ENCODE measurements at regions not wholly inside any gene's neighbourhood (a gene's known extent, or its start where the extent isn't known, plus 50 kb on each side); places are given as distances from the start of the nearest gene placed in this dataset.

DNA sequence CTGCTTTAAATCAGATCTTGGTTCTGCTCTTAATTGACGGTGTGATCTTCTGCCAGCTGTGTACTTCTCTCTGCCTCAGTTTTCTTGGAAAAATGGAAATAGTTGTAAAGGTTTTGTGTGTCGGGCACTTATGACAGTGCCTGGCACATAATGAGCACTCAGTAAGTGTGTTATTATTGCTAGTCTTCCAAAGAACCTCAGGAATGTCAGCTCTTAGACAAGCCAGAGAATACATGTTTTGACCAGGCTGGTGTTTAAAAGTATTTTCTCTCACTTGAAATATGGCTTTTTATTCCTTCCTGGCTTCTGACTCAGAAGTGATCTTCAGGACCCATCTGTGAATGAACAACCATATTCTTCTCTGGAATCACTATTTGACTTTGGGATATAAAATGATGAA is 304.1 kb downstream of the SNAPC1 start:
- Histone ChIP-seq H3K9me3 (ENCODE audit: low read depth, low read length) (no peaks in the 10 kb centered on the region), H3K4me3 (ENCODE audit: low read length) (no peak overlapping the region), H3K4me1 (ENCODE audit: insufficient read depth, low read length) (no peaks in the 10 kb centered on the region), H3K27me3 (ENCODE audit: insufficient read depth, low read length) (no peaks in the 10 kb centered on the region)

DNA sequence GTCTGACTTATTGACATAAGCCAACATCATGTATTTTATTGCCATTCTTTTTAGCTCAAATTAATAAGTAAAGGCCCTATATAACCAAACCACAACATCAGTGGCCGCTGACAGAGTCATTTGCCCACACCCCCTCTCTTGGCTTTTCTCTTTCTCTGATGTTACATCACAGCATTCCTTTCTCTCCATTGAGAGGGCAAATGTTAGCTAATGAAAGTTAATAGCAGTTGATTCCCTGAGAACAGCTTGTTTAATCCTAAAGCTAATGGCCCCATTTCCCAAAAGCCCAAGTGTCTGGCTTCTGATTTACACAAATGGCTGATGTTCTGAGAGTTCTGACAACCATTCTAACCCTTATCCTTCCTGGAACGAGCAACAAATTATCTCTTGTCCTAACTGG is 308.8 kb downstream of the SNAPC1 start:
- Histone ChIP-seq H3K4me1 (ENCODE audit: insufficient read depth, low read length) (no peaks in the 10 kb centered on the region), H3K27me3 (ENCODE audit: insufficient read depth, low read length) (no peaks in the 10 kb centered on the region), H3K4me3 (ENCODE audit: low read length) (no peak overlapping the region), H3K9me3 (ENCODE audit: low read depth, low read length) (no peaks in the 10 kb centered on the region)

DNA sequence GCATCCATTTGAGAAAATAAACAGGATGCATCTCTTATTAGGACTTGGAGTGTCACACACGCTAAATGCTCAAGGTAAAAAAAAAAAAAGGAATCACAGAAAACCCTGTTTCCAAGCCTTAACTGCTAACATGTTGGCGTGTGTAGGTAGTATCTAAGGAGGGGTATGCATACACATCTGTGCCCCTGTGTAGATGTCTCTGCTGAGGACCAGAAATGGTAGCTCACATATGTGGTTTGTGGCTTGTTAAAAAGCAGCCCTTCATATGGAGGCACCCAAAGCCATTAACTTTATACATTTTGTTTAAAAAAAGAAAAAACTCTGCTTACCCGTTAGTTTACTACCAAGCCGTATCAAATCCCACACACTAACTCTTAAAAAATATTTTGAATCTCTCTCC is 314.1 kb downstream of the SNAPC1 start:
- no peak overlapping the region for H3K4me3 ChIP-seq (ENCODE audit: low read length)
- no peaks in the 10 kb centered on the region for H3K27me3 ChIP-seq (ENCODE audit: insufficient read depth, low read length)
- no peaks in the 10 kb centered on the region for H3K9me3 ChIP-seq (ENCODE audit: low read depth, low read length)
- peaks cover 20% of the 10 kb centered on the region for H3K4me1 ChIP-seq (ENCODE audit: insufficient read depth, low read length)

DNA sequence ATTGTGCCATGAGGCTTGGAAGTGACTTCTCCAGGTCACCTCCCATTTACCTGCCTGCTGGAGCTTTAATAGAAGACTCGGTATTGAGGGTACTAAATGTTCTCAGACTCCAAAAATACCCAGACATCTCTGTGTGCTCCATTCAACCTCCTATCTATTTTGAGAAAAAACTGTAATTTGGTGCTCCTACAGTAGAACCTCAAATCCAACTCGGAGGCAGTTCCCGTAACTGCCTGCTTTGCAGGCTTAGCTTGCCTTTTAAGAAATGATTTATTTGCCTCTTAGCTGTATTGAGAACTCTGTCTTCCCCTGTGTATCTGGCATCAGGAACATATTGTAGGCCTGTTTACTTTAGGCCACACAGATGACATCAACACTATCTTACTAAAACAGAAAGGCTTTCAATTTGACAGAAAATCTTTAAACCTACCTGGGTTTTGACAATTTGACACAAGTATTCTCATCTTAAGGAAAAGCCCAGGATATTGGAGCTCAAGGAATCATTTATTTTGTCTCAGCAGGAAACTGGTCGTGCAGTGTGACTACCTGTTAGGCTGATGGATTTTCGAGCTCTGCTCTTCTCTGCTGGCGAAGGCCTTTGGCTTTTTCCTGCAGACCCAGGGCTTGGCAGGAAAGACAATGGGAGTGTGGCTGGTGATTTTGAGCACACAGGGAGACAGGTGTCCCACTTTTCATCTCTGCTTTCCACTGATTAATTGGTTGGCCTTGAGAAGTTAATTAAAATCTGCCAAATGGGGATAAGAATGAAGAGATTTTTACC is 314.8 kb downstream of the SNAPC1 start:
- Histone ChIP-seq H3K4me3 (ENCODE audit: low read length) (no peak overlapping the region), H3K27me3 (ENCODE audit: insufficient read depth, low read length) (no peaks in the 10 kb centered on the region), H3K9me3 (ENCODE audit: low read depth, low read length) (no peaks in the 10 kb centered on the region), H3K4me1 (ENCODE audit: insufficient read depth, low read length) (peaks cover 26% of the 10 kb centered on the region)

DNA sequence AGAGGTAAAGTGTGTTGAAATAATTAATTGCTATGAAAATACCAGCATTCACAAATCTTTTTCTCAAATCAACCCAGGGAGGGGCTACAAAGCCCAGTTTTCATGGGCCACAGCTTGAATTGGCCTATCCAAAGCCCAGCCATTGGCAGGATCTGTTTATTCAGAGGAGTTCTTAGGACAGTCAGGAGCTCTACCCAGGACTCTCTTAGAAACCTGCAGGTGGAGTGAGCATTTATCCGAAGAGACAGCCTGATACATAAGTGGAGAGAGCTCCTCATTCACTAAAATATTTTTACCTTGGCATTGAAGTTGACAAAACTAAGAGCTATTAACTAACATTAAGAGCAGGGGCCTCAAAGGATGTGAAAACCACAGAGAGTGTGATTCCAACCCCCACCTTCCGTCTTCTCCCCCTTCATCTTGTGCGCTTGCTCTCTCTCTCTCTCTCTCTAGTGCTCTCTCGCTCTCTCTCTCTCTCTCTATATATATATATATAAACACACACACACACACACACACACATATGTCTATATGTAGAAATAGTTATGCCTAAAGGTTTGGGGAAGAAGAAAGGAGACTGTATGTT is 315.5 kb downstream of the SNAPC1 start:
- Histone ChIP-seq H3K27me3 (ENCODE audit: insufficient read depth, low read length) (no peaks in the 10 kb centered on the region), H3K4me1 (ENCODE audit: insufficient read depth, low read length) (peaks cover 28% of the 10 kb centered on the region), H3K4me3 (ENCODE audit: low read length) (no peak overlapping the region), H3K9me3 (ENCODE audit: low read depth, low read length) (no peaks in the 10 kb centered on the region)

DNA sequence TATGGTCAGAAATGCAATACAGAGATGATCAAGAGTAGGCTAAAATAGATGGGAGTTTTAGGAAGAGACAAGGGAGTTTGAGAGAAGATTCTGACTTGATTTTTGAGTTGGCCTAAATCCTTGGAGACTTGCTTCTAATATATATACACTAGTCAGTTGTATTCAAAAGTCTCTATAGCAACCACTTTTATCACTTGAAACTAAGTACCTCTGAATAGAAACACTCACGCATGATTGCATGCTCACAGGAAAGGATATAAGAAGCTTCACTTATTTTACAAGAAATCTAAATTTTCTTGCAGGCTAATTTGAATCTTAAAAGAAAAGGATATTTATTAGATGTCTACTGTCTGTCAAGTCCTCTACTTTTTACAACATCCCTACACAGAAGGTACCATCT is 316.8 kb downstream of the SNAPC1 start:
- Histone ChIP-seq H3K27me3 (ENCODE audit: insufficient read depth, low read length) (no peaks in the 10 kb centered on the region), H3K9me3 (ENCODE audit: low read depth, low read length) (no peaks in the 10 kb centered on the region), H3K4me3 (ENCODE audit: low read length) (no peak overlapping the region), H3K4me1 (ENCODE audit: insufficient read depth, low read length) (peaks cover 28% of the 10 kb centered on the region)

DNA sequence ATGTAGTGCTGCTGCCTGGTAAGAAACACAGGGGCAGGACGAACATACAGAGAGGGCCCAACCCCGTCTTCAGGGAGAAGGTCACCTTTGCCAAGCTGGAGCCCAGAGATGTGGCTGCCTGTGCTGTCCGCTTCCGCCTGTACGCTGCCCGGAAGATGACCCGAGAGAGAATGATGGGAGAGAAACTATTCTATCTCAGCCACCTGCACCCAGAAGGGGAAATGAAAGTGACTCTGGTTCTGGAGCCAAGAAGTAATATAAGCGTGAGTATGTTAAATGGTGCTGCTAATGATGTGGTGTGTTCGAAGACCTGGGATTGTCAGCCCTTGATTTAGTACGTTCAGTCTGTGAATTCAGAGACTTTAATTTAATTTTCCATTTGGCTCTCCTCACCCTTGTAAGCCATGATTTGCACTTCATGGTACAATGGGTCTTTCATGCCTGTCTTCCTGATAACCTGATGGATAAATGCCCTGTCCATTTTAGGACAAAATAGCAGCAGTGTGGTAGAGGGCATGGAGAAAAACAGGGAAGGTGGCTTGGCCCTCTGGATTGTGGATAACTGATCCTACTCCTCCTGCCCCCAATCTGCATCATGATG is 318.9 kb downstream of the SNAPC1 start:
- no peak overlapping the region for H3K4me3 ChIP-seq (ENCODE audit: low read length)
- H3K4me1 ChIP-seq (ENCODE audit: insufficient read depth, low read length), result peaks cover 28% of the 10 kb centered on the region

DNA sequence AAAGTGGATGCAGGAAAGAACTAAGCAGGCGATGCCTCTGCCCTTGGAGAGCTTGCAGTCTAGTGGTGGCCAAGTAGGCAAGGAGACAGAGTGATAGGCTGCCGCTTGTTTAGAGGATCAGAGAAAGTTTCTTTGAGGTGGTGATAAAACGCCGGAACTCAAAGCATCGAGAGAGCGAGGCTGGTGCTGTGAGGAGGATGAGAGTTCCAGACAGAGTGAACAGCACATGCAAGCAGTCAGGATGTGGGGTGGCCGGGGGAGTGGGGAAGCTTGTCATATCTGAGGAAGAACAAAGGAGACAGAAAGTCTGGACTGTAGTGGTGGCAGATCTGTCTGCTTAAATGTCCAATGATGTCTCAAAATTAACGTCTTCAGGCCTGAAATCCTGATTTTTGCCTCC is 319.7 kb downstream of the SNAPC1 start:
- H3K9me3 ChIP-seq (ENCODE audit: low read depth, low read length), result no peaks in the 10 kb centered on the region
- H3K4me1 ChIP-seq (ENCODE audit: insufficient read depth, low read length), result peaks cover 24% of the 10 kb centered on the region
- H3K27me3 ChIP-seq (ENCODE audit: insufficient read depth, low read length), result no peaks in the 10 kb centered on the region
- no peak overlapping the region for H3K4me3 ChIP-seq (ENCODE audit: low read length)

More for the DNA sequence above, 318.9 kb downstream of the SNAPC1 start:
- H3K27me3 ChIP-seq (ENCODE audit: insufficient read depth, low read length), result no peaks in the 10 kb centered on the region
- H3K9me3 ChIP-seq (ENCODE audit: low read depth, low read length), result no peaks in the 10 kb centered on the region

DNA sequence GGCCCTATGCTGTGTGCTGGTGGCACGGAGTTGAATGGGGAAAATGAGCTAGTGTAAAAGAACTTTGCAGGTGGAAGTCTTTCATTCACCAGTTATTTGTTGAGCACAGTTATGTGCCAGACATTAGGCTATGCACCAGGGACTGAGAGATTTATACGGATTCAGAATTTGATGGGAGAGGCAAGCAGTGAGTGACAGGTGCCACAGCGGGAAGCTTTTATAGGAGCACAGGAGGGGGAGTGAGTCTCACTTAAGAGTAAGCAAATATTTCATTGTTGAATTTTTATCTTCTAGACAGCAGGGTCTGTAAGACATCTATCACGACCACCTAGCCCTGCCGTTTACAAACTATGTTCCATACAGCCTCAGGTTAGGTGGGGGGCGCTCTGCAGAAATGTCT is 320.6 kb downstream of the SNAPC1 start:
- Histone ChIP-seq H3K27me3 (ENCODE audit: insufficient read depth, low read length) (no peaks in the 10 kb centered on the region), H3K4me1 (ENCODE audit: insufficient read depth, low read length) (peaks cover 16% of the 10 kb centered on the region), H3K4me3 (ENCODE audit: low read length) (no peak overlapping the region), H3K9me3 (ENCODE audit: low read depth, low read length) (no peaks in the 10 kb centered on the region)

DNA sequence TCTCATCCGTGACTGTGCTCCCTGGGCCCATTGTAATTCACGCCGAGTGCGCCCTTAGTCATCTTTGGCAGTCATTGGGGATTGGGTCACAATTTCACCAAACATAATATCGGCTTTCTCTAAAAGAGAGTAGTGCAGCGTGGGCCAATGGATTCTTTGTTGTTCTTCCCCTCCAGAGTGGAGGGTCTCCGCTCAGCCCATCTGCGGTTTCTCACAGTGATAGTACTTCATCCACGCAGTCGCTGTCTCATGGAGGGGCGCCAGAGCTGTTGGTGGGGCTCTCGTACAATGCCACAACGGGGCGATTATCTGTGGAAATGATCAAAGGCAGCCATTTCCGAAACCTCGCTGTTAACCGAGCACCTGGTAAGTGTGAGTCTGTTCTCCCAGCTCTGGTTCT is 321.8 kb downstream of the SNAPC1 start:
- no peaks in the 10 kb centered on the region for H3K9me3 ChIP-seq (ENCODE audit: low read depth, low read length)
- no peaks in the 10 kb centered on the region for H3K27me3 ChIP-seq (ENCODE audit: insufficient read depth, low read length)

DNA sequence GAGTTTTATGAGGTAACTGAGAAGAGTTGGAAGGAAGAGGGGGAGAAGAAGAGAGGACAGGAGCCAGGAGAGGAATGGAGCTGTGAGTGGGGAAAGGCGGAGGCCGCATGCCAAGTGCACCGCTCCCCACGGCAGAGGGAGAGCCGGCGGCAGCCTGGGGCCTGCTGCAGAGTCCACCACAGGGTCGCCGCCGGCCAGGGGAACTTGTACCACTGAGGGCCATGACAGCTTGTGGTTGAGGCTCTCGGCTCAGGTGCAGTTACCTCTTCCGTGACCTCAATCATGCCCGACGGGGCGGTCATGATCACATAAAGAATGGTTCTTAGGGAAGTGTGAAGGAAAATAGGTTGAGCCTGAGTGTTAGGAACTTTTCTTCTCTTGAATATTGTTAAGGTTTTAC is 325.0 kb downstream of the SNAPC1 start:
- no peaks in the 10 kb centered on the region for H3K4me1 ChIP-seq (ENCODE audit: insufficient read depth, low read length)
- H3K4me3 ChIP-seq (ENCODE audit: low read length), result no peak overlapping the region
- H3K9me3 ChIP-seq (ENCODE audit: low read depth, low read length), result no peaks in the 10 kb centered on the region
- no peaks in the 10 kb centered on the region for H3K27me3 ChIP-seq (ENCODE audit: insufficient read depth, low read length)

More for the DNA sequence above, 321.8 kb downstream of the SNAPC1 start:
- peaks cover 8% of the 10 kb centered on the region for H3K4me1 ChIP-seq (ENCODE audit: insufficient read depth, low read length)
- no peak overlapping the region for H3K4me3 ChIP-seq (ENCODE audit: low read length)

DNA sequence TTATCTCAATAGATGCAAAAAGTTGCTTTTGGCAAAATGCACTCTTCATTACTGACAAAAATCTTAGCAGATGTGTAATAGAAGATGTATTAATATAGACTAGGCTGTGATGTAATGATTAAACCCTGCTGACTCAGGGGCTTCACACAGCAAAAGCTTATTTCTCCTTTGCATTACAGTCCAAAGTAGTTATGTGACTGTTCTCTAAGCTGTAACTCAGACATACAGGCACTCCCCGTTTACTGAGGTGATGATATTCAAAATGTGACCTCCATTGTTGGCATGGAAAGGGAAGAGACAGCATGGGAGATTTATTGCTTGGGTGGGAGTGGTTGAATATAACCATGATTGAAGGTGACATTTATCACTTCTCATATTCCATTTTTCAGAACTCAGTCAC is 331.5 kb downstream of the SNAPC1 start:
- H3K4me1 ChIP-seq (ENCODE audit: insufficient read depth, low read length), result no peaks in the 10 kb centered on the region
- H3K4me3 ChIP-seq (ENCODE audit: low read length), result no peak overlapping the region
- H3K9me3 ChIP-seq (ENCODE audit: low read depth, low read length), result no peaks in the 10 kb centered on the region
- H3K27me3 ChIP-seq (ENCODE audit: insufficient read depth, low read length), result no peaks in the 10 kb centered on the region

DNA sequence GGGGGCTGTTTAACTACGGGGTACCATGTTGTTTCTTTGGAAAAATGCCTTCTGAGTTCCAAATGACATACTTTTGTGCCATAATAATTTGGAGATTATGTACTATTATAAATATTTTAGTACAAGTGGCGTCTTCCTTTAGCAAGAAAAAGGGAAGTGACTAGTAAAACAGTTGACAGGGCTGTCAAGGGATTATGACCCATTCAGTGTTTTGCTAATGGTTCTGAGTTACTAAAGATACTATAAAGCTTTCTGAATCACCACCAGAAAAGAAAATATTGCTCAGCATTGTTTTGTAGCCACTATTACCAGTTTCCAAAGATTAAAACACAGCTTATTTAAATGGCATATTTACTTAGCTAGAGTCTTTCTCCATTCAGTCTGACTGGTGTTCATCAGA is 334.9 kb downstream of the SNAPC1 start:
- Histone ChIP-seq H3K4me1 (ENCODE audit: insufficient read depth, low read length) (no peaks in the 10 kb centered on the region), H3K27me3 (ENCODE audit: insufficient read depth, low read length) (no peaks in the 10 kb centered on the region), H3K4me3 (ENCODE audit: low read length) (no peak overlapping the region), H3K9me3 (ENCODE audit: low read depth, low read length) (no peaks in the 10 kb centered on the region)

DNA sequence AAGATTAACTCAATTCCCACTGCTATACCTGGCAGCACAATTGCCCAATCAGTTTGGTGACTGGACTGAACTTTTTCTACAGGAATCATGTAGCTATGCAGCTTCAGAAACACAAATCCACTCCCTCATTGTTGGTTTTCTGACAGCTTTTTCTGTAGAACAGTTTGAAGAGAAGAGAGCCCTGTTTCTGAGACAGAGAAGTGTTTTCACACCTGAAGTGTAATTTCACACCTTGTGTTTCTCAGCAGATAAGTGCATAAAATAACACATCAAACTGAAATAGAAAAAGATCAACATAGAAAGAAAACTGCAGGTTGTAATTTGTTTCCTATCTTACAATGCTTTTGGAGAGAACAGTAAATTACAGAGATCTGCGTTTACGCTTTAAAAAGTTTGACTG is 335.6 kb downstream of the SNAPC1 start:
- no peaks in the 10 kb centered on the region for H3K9me3 ChIP-seq (ENCODE audit: low read depth, low read length)
- H3K4me3 ChIP-seq (ENCODE audit: low read length), result no peak overlapping the region
- no peaks in the 10 kb centered on the region for H3K4me1 ChIP-seq (ENCODE audit: insufficient read depth, low read length)
- H3K27me3 ChIP-seq (ENCODE audit: insufficient read depth, low read length), result no peaks in the 10 kb centered on the region

DNA sequence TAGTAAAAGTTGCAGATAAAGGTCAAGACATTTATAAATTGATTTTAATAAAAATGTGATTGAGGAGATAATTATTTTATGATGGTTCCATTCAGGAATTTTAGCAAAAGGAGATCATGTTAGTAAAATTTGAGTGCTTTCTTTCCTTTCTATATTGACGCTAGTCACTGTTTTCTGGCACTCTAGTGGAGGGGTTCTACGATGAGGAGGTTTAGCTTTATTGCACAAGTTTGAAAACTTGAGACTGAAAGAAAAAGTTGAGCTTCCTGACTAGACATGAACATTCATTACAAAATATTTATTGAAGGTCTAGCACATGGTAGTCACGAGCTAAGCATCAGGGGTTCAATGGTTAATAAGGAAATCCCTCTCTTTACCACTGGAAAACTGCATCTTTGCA is 336.1 kb downstream of the SNAPC1 start:
- no peaks in the 10 kb centered on the region for H3K9me3 ChIP-seq (ENCODE audit: low read depth, low read length)
- no peak overlapping the region for H3K4me3 ChIP-seq (ENCODE audit: low read length)
- H3K27me3 ChIP-seq (ENCODE audit: insufficient read depth, low read length), result no peaks in the 10 kb centered on the region
- no peaks in the 10 kb centered on the region for H3K4me1 ChIP-seq (ENCODE audit: insufficient read depth, low read length)

DNA sequence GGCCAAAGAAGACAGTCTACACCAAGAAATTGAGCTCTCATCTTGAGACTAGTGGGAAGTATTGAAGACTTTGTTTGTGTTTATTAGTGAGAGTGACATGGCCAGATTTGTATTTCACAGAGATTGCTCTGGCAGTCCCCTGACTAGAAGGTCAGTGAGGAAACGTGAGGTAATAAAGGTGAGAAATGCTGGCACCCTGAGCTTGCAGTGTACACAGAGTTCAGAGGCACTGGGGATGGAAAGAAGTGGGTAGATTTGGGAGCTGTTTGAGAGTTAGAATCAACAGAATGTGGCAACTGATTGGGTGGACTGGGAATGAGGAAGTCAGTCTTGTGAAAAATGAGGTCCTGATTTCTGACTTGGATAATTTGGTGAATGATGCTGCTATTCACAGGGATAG is 336.9 kb downstream of the SNAPC1 start:
- Histone ChIP-seq H3K4me1 (ENCODE audit: insufficient read depth, low read length) (no peaks in the 10 kb centered on the region), H3K27me3 (ENCODE audit: insufficient read depth, low read length) (no peaks in the 10 kb centered on the region), H3K9me3 (ENCODE audit: low read depth, low read length) (no peaks in the 10 kb centered on the region)

More for the DNA sequence above, 336.9 kb downstream of the SNAPC1 start:
- no peak overlapping the region for H3K4me3 ChIP-seq (ENCODE audit: low read length)
